Glomerular visceral epithelial cell (primary cell): ENCODE measurements at regions not wholly inside any gene's neighbourhood (a gene's known extent, or its start where the extent isn't known, plus 50 kb on each side); places are given as distances from the start of the nearest gene placed in this dataset.

Source experiments
- DNase-seq: peaks from one replicate; pipeline ENCODE4 v3.0.0-alpha.2; 2016; ENCODE audit errors: extremely low spot score

DNA sequence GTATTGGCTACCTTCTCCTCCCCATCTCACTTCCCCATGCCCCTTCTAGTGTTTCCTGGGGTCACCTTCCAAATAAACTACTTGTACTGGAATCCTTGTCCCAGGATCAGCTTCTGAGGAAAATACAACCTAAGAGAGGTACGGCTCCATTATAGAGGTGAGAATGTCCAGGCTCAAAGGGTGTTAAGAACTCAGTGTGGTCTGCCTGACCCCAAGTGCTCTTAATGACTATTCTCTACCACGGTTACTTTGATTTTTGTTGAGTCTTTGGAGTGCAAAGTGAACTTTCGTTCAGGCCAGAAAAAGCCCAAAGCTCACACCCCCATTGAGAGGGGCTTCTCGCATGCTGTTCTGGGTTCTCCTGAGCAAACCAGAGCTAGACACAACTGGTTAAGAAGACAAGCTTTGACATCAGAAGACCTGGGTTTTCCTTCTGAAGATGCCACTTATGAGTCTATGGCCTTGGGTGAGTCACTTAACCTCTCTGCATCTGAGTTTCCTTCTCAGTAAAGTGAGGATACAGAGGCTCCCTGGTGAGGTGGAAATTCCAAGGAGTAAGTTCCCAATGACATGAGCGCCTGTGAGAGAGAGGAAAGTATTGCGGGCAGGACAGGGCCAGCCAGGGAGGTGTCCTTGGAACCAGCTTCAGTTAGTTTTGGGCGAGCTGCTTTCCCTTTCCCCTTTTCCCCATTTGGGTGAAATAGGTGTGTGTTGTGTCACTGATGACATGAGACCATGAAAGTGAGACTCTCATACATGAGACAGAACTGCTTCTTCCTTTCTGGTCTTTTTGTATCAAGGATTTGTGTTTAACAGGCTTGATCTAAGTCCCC, 475.0 kb upstream of the PROK2 start:
- DNase-seq: no peak

DNA sequence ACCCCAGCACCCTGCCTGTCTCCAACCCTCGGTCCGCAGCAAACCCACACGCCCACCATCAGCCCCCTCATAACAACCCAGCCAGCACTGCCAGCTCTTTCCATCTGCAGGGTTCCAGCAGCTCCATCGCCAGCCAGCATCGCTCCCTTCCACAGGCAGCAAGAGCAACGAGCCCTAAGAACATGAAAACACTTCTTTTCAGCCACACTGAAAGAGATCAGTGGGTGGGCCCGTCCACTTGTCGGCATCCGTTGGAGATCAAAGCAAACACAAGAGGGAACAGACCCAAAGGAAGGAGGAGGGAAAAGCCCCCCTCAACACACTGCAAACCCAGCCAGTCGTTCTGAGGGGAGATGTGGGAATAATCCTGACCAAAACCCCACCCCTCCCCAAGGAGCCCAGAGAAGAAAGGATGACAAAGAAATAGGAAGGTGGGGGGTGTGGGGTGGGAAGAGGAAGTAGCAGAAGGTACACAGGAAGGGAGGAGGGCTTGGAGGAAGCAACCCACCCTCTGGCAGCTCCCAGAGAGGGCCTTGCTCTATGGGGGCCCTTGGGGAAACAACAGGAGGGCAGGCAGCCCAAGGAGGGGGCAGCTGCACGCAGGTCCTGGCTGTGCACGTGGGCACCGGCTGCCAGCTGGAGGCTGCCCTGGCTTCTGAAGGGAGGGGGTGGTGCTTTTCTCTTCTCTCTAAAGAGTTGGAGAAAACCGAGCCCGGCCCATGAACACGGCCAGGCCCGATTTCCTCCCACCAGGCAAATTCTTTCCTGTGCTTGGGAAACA, 473.6 kb upstream of the PROK2 start:
- DNase-seq: no peak

DNA sequence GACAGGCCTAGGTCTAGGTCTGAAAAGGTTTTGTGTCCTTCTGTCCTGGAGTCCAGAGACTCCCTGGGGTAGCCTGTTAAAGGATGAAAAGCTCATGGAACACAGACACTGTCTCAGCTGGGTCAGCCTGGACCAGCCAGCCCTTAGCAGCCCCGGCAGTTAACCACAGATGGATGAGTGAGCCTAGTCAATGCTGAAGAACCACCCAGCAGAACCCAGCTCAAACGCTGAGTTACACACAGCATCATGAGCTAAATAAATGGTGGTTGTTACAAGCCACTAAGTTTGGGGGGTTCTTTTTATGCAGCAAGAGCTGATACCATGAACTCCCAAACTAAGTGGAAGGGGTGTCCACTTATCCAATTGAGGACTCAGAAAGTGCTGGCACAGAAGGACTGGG, 472.8 kb upstream of the PROK2 start:
- no peak for DNase-seq

DNA sequence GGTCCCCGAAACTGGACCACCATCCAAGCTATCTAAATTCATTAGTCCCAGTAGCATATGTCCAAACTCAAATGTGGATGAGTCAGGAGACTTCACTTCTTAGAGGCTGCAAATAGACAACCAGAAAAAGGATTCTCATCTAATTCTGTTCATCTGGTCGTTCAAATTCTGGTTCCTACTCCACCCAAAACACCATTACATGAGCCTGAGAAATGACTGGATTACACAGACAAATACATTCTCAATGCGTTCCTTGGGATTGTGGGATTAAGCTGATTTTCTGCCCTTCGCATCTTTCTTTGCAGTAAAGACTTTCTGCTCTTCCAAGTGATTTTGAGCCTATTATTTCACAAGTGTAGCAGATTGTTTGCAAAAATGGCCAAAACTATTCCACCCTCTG, 472.3 kb upstream of the PROK2 start:
- no peak for DNase-seq

DNA sequence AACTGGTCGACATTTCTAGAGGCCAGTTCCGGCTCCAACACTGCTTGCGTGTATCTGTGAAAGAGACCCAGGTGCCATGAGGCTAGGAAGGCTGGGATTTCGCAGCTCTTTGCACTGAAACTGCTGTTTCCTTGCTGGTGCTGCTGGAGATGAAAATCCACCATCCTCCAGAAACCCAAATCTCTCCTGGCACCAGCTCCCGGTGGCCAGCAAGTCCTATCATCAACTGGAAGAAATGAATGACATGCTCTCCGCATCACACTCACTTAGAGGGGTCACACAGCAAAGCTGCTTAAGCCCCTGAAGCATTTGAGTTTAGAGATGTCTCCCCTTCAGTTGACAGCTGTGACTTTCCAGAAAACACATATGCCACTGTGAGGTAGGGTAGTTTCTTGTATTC, 471.8 kb upstream of the PROK2 start:
- no peak for DNase-seq

DNA sequence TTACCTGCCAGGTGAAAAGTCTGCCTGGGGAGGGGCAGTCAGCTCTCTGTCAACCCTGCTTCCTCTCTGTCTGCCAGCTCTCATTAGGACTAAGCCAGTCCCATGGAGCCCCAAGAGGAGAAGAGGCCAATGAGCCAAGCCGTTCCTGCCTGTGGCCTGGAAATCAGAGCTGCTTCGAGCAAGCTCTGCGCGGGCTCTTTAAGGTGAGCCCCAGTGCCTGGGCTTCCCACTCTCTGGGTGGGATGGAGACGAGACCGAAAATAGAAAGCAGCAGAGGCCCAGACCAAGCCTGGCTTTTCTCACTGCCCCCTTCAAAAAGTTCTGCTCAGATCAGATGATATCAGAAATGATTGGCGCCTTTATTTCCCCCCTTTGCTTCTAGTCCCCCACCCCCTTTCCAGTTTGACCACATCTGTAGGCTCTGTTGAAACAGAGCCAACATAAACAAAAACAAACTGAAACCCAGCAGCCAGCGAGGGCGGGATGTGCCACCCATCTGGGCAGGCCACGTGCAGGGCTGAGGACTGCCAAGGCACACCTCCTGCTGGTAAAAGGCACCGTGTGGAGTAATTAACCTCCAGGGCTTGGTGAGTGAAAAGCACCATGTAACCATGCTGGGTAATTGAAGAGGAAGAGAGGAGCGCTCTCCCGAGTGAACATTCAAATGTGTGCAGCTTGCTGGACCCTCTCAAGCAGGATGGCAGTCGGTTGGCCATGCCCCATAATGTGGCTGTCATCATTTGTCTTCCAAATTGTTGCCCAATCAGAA, 471.0 kb upstream of the PROK2 start:
- no peak for DNase-seq

DNA sequence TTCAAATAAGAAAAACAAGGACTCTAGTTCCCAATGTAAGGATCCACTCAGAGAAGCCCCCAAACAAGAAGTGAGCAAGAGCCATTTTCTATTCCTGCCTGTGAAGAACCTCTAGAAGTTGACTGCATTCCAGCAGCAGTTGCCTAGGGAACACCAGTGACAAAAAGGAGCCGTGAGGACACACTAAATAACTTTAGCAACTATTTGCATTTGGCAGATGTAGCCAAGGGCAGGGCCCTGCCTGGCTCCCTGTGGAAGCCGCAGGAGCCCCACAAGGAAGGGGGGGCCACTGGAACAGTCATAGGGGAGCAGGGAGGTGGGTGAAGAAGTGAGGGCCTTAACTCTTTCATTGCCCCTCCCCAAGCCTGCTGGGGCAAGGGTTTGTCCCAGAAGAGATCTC, 470.2 kb upstream of the PROK2 start:
- no peak for DNase-seq

DNA sequence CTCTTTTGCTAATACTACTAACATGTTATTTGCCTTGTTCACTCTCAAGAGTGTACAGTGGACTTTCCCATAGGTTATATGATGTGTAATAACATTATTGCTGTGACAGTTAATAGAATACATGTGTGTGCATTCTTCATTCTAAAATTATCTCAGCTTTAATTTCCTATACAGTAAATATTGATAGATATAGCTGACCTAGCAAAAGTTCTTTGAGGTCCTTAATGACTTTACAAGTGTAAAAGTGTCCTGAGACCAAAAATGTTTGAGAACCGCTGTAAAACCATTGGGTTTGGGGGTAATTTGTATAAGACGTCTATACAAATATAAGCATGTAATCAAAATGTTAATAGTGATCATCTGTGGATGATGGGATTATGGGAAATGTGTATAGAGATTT, 469.5 kb upstream of the PROK2 start:
- no peak for DNase-seq

DNA sequence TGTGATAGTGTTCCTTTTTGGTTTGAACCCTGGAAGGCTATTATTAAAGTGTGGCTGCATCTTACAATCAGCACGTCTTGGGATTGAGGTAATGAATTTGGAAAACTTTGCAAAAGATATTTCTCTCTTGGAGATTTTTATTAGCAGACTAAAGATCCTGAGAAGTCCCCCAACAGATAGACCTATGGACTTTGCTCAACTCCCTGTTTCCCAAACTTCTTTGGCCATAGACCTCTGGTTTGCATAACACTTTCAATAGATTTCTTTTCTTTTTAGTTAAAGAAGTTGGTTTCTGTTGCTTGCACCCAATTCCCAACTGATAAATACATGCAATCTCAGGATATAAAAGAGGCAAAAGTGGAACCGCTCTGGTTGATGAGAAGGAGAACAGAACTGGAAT, 465.8 kb upstream of the PROK2 start:
- DNase-seq: no peak

DNA sequence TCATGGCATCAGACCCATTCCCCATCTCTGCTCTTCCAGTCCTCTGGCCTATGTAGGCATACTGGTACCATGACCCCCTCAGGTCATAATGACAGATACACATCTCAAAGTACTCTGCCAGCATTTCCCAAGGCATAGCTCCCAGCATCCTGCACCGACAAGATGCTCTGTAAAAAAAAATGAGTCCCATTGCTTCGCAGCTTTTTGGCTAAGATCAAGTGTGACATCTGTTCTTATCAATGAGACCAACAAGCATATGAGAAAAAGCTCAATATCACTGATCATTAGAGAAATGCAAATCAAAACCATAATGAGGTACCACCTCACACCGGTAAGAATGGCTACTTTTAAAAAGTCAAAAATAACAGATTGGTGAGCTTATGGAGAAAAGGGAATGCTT, 463.9 kb upstream of the PROK2 start:
- no peak for DNase-seq

DNA sequence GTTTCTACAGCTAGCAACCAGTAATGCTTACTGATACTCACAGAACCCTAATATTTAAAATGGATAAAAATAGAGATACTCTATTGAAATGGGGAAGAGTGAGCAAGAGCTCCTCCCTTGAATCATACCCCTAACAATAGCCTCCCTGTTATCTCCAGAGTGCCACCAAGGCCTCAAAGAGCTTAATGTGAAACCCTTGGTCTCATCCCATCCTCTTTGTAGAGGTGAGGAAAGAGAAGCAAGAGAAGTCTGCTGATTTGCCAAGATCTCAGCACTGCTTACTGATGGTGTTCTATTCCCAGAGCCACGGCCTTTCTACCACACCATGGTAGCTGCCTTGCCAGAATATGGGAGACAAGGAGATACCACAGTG, 463.4 kb upstream of the PROK2 start:
- no peak for DNase-seq

DNA sequence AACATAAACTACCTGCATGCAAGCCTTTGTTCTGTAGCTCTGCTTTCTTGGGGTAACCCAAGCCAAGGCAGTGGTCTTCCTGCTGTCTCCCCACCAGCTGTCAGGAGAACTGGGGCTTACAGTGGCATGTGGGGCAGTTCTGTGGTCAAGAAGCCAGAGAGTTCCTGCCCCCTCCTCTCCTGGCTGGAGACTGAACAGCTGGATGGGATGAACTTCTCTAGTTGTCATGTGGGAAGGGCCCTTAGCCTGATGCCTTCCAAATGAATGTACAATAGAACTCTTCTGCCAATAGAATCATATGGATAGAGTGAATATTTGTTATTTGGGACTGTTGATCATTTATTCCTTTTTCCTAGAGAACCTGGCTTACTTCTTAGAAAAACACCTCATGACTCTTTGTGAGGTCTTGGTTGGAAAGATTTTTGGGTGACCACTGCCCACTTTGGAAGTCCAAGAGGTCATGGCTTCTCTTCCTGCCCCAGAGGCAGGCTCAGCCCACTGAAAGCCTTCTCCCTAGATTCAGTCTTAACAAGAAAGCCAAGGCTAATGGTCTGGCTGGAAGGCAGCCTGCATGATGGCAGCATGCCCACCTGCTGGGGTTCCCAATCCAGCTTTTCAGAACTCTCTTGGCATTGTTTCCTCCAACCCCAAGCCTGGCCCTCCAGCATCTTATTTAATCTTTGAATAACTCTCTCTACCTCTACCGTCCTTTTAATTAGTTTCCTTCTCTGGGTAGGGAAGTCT, 462.9 kb upstream of the PROK2 start:
- no peak for DNase-seq

DNA sequence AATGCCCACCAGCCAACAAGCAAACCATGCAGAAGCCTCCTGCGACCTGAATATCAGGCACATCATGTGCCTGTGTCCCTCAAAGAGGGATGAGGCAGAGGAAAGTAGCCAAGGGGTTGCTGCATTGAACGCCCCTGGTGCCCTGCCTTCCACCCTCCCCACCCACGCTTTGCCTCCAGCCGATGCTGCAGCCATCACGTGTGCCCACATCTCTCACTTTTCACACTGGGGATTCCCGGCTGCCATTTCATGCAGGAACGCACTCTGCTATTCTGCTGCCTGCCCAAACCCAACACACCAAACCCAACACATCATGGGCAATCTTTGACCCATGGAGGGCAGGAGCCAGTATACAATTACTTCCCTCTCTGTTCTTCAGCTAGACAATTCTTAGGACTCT, 462.2 kb upstream of the PROK2 start:
- DNase-seq: no peak

DNA sequence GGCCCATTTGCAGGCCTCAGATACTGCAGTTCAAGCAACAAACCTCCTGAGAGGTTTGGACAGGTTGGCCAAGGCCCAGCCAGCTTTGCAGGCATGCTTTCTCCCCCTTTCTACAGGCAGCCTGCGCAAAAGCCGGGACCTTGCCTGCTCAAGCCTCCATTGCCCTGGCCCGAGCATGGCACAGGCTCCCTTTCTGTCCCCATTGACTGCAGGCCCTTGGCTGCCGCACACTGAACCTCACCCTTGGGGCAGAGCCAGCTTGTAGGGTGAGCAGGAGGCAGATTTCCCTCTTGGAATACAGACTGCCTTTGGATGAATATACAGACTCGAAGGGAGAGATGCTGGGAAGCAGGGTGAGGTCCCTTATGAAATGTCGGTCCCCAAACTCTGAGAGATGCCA, 461.7 kb upstream of the PROK2 start:
- no peak for DNase-seq

DNA sequence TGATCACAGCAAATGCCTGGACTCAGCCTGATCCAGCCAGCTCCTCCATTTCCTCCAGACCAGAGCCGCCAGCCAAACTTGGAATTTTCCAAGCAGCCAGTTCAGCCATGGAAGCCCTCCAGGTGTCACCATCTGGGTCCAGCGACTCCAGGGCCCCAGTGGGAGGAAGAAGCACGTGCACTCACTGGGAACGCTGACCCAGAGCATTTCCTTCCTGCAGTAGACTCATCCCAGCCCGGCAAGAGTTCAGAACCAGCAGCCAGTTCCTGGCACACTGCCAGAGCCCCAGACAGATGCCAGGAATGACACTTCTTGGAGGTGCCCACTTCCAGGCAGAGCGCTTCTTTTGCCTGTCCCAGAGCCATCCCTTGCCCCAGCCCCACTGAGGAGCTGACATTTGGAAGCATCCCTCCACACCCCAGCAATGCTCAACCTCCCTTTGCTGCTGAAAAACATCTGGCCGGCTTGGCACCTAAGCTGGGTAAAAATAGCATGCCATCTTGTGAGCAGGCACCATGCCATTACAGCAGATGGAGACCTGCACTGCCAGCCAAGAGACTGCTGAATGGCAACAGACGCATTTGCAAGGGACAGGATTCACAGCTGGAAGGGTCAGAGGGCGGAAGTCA, 460.3 kb upstream of the PROK2 start:
- no peak for DNase-seq

DNA sequence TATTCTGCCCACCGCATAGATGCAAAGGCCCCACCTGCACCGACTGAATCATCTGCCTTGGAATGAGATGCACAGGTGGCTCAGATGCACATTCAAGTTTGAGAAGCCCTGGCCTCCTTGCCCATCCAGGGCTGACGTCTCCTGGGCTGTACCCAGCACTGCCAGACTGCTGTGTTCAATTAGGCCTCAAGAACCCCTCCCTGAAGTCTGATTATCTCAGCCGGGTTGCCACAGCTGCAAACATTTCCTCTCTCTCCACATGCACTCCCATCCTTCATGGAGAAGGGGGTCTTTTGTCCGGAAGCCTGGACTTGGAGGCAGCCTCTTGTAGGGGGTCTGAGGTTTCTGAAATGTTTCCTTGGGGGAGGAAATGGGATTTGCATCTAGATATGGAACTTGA, 459.4 kb upstream of the PROK2 start:
- DNase-seq: no peak

DNA sequence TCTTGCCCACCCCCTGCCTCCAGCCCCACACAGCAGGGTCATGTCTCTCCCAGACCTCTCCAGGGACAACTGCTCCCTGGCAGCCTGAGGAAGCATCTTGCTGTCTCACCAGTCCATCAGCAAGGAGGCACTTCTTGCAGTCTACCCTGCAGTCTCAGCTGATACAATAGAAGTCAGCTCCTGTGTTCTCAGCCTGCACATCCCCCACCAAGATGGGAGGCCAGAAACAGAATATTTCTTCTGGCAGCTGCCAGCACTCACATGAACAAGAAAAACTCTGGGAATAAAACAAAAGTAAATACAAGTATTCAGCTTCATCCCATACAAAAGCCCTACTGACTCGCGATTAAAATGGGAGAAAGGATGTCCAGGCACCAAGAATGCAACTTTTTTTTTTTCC, 457.4 kb upstream of the PROK2 start:
- DNase-seq: no peak

DNA sequence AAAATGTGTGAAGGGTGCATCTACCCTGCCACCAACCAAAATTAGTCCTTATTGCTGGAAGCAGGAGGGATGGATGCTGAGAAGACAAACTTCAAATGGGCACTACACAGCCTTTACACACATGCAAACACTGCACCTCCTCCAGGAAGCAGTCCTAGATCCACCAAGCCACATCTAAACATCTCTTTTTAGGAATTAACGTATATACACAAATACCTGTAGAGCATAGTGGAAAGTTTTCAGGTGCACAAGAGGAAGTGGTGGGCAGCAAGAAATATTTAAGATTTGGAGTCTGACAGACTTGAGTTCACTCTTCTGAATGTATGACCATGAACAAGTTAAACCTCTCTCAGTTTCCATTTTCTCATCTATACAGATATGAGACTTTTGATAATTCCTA, 456.6 kb upstream of the PROK2 start:
- no peak for DNase-seq

DNA sequence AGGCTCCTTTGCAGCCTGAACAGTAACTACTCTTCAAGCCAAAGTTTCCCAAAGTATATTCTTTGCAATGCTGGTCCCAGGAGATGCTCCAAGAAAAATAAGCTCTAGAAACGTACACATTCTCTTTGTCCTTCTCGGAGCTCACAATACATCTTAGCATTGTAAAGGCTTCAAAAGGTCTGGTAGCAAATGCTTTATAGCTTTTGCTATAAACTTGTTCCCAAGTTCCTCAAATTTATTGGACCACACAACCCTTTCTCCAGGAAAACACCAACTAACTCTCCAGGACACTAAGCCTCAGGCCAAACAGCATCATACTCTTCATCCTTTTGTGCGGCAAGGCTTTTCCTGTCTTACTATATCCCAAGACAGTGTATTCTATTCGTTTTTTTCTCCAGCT, 455.6 kb upstream of the PROK2 start:
- no peak for DNase-seq

DNA sequence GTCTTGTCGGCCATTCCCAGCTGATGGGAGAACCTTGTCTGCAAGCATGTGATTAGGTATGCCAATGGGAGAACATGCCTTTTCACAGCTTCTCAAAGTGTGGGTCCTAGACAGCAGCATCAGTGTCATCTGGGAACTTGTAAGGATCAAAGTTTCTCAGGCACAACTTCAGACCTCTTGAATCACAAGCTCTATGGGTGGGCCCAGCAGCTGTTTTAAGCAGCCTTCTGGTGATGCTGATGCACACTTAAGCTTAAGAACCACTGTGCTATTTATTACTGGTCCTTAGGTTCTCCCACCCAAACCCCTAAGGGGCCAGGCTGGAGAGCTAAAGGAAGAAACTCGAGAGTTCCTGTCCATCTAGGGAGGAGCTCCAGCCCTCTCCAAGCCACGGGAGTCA, 453.9 kb upstream of the PROK2 start:
- DNase-seq: no peak

DNA sequence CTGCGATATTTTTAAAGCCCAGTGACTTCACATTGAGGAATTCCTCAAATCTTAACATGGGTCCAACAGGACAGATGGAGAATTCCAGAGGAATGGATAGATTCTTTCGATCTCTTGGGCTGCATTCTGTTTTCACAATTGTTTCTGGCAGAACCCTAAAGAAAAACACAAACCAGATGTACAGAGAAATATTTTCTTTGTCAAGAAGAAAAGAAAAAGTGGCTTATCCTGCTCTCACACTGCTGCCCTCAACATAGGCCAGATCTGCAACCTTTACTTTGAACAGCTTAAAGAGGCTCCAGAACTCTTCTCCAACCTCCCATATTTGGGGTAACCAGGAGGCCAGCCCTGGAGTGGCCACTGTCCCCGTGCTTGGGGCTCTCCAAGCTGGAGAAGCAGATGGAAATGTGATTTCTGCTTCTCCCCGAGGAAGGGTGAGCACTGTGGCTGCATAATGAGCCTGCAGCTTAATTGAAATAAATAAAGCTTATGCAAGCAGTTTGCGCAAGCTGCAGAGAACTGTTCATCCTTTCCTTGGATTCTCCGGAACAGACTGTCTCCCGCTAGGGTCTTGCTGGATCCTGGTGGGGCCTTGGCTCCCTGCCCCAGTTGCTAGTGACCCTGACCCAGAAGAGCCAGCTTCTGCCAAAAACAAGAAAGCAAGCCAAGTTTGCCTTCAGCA, 453.2 kb upstream of the PROK2 start:
- no peak for DNase-seq
